H9 (cell line): ENCODE measurements at regions not wholly inside any gene's neighbourhood (a gene's known extent, or its start where the extent isn't known, plus 50 kb on each side); places are given as distances from the start of the nearest gene placed in this dataset.

Source experiments
- DNase-seq: peaks from one replicate; pipeline ENCODE4 v3.0.0-alpha.2; 2017
- H2AFZ ChIP-seq: one replicate; pipeline ENCODE4 v1.6.1; 2013; ENCODE audit warnings: mild to moderate bottlenecking, low read length, control low read depth, moderate library complexity
- H2AK5ac ChIP-seq: 2 replicates; pipeline ENCODE4 v1.6.1; 2013; ENCODE audit warnings: low read length, control low read depth, mixed read lengths; ENCODE audit not compliant: insufficient read length
- H2BK120ac ChIP-seq: one replicate; pipeline ENCODE4 v1.6.1; 2013; ENCODE audit warnings: low read depth, mild to moderate bottlenecking, low read length, control low read depth, inconsistent platforms; ENCODE audit not compliant: poor library complexity, severe bottlenecking
- H2BK12ac ChIP-seq: 2 replicates; pipeline ENCODE4 v1.6.1; 2013; ENCODE audit warnings: low read length, control low read depth, mixed read lengths, low read depth; ENCODE audit not compliant: insufficient read length
- H2BK15ac ChIP-seq: 2 replicates; pipeline ENCODE4 v1.6.1; 2013; ENCODE audit warnings: low read depth, low read length, control low read depth
- H2BK20ac ChIP-seq: one replicate; pipeline ENCODE4 v1.6.1; 2013; ENCODE audit warnings: low read depth, mild to moderate bottlenecking, low read length, control low read depth, inconsistent platforms; ENCODE audit not compliant: poor library complexity, severe bottlenecking
- H2BK5ac ChIP-seq: 2 replicates; pipeline ENCODE4 v1.6.1; 2013; ENCODE audit warnings: low read length, control low read depth, mixed read lengths; ENCODE audit not compliant: insufficient read length
- H3K14ac ChIP-seq: 2 replicates; pipeline ENCODE4 v1.6.1; 2013; ENCODE audit warnings: low read length, control low read depth; ENCODE audit not compliant: insufficient read depth
- H3K18ac ChIP-seq: 2 replicates; pipeline ENCODE4 v1.6.1; 2013; ENCODE audit warnings: low read depth, mild to moderate bottlenecking, mixed read lengths, low read length, control low read depth; ENCODE audit not compliant: insufficient read length
- H3K23ac ChIP-seq: 2 replicates; pipeline ENCODE4 v1.6.1; 2013; ENCODE audit warnings: low read length, control low read depth, mixed read lengths, low read depth; ENCODE audit not compliant: insufficient read length
- H3K23me2 ChIP-seq: 2 replicates; pipeline ENCODE4 v1.6.1; 2013; ENCODE audit warnings: low read depth, mild to moderate bottlenecking, mixed read lengths, low read length, control low read depth; ENCODE audit not compliant: insufficient read length, poor library complexity, severe bottlenecking
- H3K27ac ChIP-seq: 2 replicates; pipeline ENCODE4 v1.5.1; 2013; ENCODE audit warnings: low read length, control low read depth, mixed read lengths, low read depth; ENCODE audit not compliant: insufficient read length
- H3K27me3 ChIP-seq: 2 replicates; pipeline ENCODE4 v1.6.1; 2013; ENCODE audit warnings: low read length, control low read depth, inconsistent platforms; ENCODE audit not compliant: insufficient read depth
- H3K4ac ChIP-seq: 2 replicates; pipeline ENCODE4 v1.6.1; 2013; ENCODE audit warnings: low read depth, mild to moderate bottlenecking, control low read depth, inconsistent platforms, low read length, moderate library complexity
- H3K4me1 ChIP-seq: 2 replicates; pipeline ENCODE4 v1.6.1; 2013; ENCODE audit warnings: low read length, control low read depth, inconsistent platforms; ENCODE audit not compliant: insufficient read depth
- H3K4me2 ChIP-seq: 2 replicates; pipeline ENCODE4 v1.6.1; 2013; ENCODE audit warnings: low read length, control low read depth, mixed read lengths; ENCODE audit not compliant: insufficient read length, insufficient read depth
- H3K56ac ChIP-seq: 2 replicates; pipeline ENCODE4 v1.6.1; 2013; ENCODE audit warnings: low read depth, mild to moderate bottlenecking, mixed read lengths, low read length, control low read depth; ENCODE audit not compliant: insufficient read length
- H3K79me1 ChIP-seq: 2 replicates; pipeline ENCODE4 v1.6.1; 2013; ENCODE audit warnings: low read depth, mild to moderate bottlenecking, moderate library complexity, low read length, control low read depth, inconsistent platforms; ENCODE audit not compliant: insufficient read depth, poor library complexity, severe bottlenecking
- H3K79me2 ChIP-seq: 2 replicates; pipeline ENCODE4 v1.6.1; 2013; ENCODE audit warnings: low read length, control low read depth, inconsistent platforms; ENCODE audit not compliant: insufficient read depth
- H3K9ac ChIP-seq: 2 replicates; pipeline ENCODE4 v1.6.1; 2013; ENCODE audit warnings: low read length, control low read depth, mixed read lengths; ENCODE audit not compliant: insufficient read length; ENCODE audit errors: extremely low read depth
- H3K9me3 ChIP-seq: one replicate; pipeline ENCODE4 v1.6.1; 2013; ENCODE audit warnings: low read depth, low read length, inconsistent platforms; ENCODE audit not compliant: control insufficient read depth
- H3T11ph ChIP-seq: one replicate; pipeline ENCODE4 v1.6.1; 2013; ENCODE audit warnings: mild to moderate bottlenecking, low read length, control low read depth, inconsistent platforms
- H4K20me1 ChIP-seq: one replicate; pipeline ENCODE4 v1.6.1; 2013; ENCODE audit not compliant: control insufficient read depth, insufficient read length, insufficient read depth
- H4K5ac ChIP-seq: 2 replicates; pipeline ENCODE4 v1.6.1; 2013; ENCODE audit warnings: low read depth, mild to moderate bottlenecking, mixed read lengths, low read length, control low read depth; ENCODE audit not compliant: insufficient read length
- H4K8ac ChIP-seq: replicated peaks from 2 replicates; pipeline ENCODE4 v1.6.1; 2013; ENCODE audit warnings: low read length, control low read depth, mixed read lengths, low read depth; ENCODE audit not compliant: insufficient read length
- H4K91ac ChIP-seq: 2 replicates; pipeline ENCODE4 v1.6.1; 2013; ENCODE audit warnings: low read depth, mild to moderate bottlenecking, moderate library complexity, mixed read lengths, low read length, control low read depth; ENCODE audit not compliant: insufficient read length
- H3K27ac Mint-ChIP-seq, 3 experiments: 2 replicates in 2 of 3; 3 replicates in 1 of 3; pipeline ENCODE4 v1.8.0; 2020 to 2021; ENCODE audit warnings: mixed read lengths in 3 of 3, mild to moderate bottlenecking in 1 of 3, moderate library complexity in 1 of 3
- H3K27me3 Mint-ChIP-seq: 2 replicates; pipeline ENCODE4 v1.8.0; 2021; ENCODE audit warnings: low read depth, mild to moderate bottlenecking, moderate library complexity, mixed read lengths
- H3K36me3 Mint-ChIP-seq, 3 experiments: 2 replicates in 2 of 3; 3 replicates in 1 of 3; pipeline ENCODE4 v1.8.0; 2020 to 2021; ENCODE audit warnings: low read depth in 3 of 3, mixed read lengths in 3 of 3; ENCODE audit not compliant: insufficient read depth in 1 of 3
- H3K4me1 Mint-ChIP-seq, 2 experiments: 2 replicates each; pipeline ENCODE4 v1.8.0; 2020; ENCODE audit warnings: mixed read lengths in 2 of 2
- H3K4me3 Mint-ChIP-seq, 2 experiments: 2 replicates in 1 of 2; 3 replicates in 1 of 2; pipeline ENCODE4 v1.8.0; 2020 to 2021; ENCODE audit warnings: mild to moderate bottlenecking in 2 of 2, mixed read lengths in 2 of 2, moderate library complexity in 1 of 2
- H3K9me3 Mint-ChIP-seq, 2 experiments: 2 replicates in 1 of 2; 3 replicates in 1 of 2; pipeline ENCODE4 v1.8.0; 2020; ENCODE audit warnings: mild to moderate bottlenecking in 2 of 2, mixed read lengths in 2 of 2, moderate library complexity in 1 of 2
- TF ChIP-seq, protein P1 (sequence below): fragments of 200-600 bp; sonication (generic); conservative IDR thresholded peaks from 3 replicates; pipeline ENCODE4 v1.8.0; 2021; ENCODE audit warnings: antibody characterized with exemption, mild to moderate bottlenecking

DNA sequence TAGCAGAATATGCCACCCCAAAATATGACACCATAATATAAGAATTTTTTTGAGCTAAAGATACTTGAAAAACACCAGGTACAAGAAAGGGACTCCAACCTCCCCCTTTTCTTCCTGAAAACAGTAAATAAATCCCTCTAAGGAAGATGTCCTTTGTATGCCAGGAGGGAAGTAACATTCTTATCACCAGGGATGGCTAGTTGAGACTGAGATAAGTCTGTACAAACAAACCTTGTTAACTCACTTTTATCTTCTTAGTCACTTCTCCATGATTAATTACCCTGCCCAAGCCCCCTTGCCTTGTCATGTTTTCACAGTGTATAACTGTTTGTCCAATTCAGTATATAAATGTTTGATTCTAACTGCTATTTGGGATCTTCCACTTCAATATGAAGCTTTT lies 888.0 kb downstream of the PCDH18 start:
- Histone ChIP-seq H3K56ac (no peak overlapping the region), H3K23ac (no peak overlapping the region), H2BK5ac (no peak overlapping the region), H3K9ac (no peak overlapping the region), H2AFZ (no peak overlapping the region), H4K20me1 (no peaks in the 10 kb centered on the region), H4K91ac (no peak overlapping the region), H3K79me2 (no peaks in the 10 kb centered on the region), H3K4me2 (no peak overlapping the region), H3K4ac (no peak overlapping the region), H3K27me3 (no peaks in the 10 kb centered on the region), H4K5ac (no peak overlapping the region), H3K9me3 (no peaks in the 10 kb centered on the region), H3K27ac (no peak overlapping the region), H3K23me2 (no peaks in the 10 kb centered on the region), H3K79me1 (no peaks in the 10 kb centered on the region), H2BK12ac (no peak overlapping the region), H3T11ph (no peak overlapping the region), H2BK20ac (no peak overlapping the region), H2BK15ac (no peak overlapping the region), H4K8ac (no peak overlapping the region), H3K4me1 (no peaks in the 10 kb centered on the region), H3K14ac (no peak overlapping the region), H2BK120ac (no peak overlapping the region), H3K18ac (no peak overlapping the region), H2AK5ac (no peak overlapping the region)
- TF ChIP-seq, protein P1, sequence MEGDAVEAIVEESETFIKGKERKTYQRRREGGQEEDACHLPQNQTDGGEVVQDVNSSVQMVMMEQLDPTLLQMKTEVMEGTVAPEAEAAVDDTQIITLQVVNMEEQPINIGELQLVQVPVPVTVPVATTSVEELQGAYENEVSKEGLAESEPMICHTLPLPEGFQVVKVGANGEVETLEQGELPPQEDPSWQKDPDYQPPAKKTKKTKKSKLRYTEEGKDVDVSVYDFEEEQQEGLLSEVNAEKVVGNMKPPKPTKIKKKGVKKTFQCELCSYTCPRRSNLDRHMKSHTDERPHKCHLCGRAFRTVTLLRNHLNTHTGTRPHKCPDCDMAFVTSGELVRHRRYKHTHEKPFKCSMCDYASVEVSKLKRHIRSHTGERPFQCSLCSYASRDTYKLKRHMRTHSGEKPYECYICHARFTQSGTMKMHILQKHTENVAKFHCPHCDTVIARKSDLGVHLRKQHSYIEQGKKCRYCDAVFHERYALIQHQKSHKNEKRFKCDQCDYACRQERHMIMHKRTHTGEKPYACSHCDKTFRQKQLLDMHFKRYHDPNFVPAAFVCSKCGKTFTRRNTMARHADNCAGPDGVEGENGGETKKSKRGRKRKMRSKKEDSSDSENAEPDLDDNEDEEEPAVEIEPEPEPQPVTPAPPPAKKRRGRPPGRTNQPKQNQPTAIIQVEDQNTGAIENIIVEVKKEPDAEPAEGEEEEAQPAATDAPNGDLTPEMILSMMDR = no peak
- Mint-ChIP-seq H3K4me3 (no peak overlapping the region), H3K27me3 (no peaks in the 10 kb centered on the region), H3K27ac (no peak overlapping the region), H3K36me3 (no peaks in the 10 kb centered on the region), H3K9me3 (peaks cover 2 to 3% of the 10 kb centered on the region in 2 experiments; a peak in 2 of 5 replicates), H3K4me1 (peaks cover 0 to 8% of the 10 kb centered on the region in 2 experiments; a peak in 2 of 4 replicates)
- DNase-seq = no peak
